AG04450 (cell line): ENCODE measurements at regions not wholly inside any gene's neighbourhood (a gene's known extent, or its start where the extent isn't known, plus 50 kb on each side); places are given as distances from the start of the nearest gene placed in this dataset.
A peak's percentile ranks its signal among the peaks of the same experiment; 100 is the strongest.

Experiments used
- CTCF ChIA-PET: fragments of 300-600, 350-600 bp; formaldehyde crosslinking; extraction: SDS; loops from one replicate; lab custom pipeline; 2022; ENCODE audit warnings: antibody characterized with exemption, inconsistent platforms; lab: Charles Lee
- POLR2A ChIA-PET: fragments of 350-600 bp; formaldehyde crosslinking; extraction: SDS; loops from one replicate; lab custom pipeline; 2021; ENCODE audit warnings: antibody characterized with exemption, inconsistent platforms; lab: Yijun Ruan, JAX
- DNase-seq: peaks from one replicate; pipeline ENCODE4 v3.0.0-alpha.2; 2011; ENCODE audit warnings: low read depth, low spot score
- H3K27ac ChIP-seq: one replicate; pipeline ENCODE4 v1.5.1; 2012; ENCODE audit warnings: low read depth, low read length, control low read depth
- H3K27me3 ChIP-seq: one replicate; pipeline ENCODE4 v1.6.0; 2012; ENCODE audit warnings: low read length; ENCODE audit not compliant: control insufficient read depth, insufficient read depth
- H3K4me3 ChIP-seq: 2 replicates; pipeline ENCODE4 v1.5.1; 2011; ENCODE audit warnings: mild to moderate bottlenecking, low read depth, low read length, control low read depth
- H3K9me3 ChIP-seq: 2 replicates; pipeline ENCODE4 v1.5.1; 2012; ENCODE audit warnings: low read length; ENCODE audit not compliant: control insufficient read depth, insufficient read depth
- CTCF ChIP-seq: IDR thresholded peaks from 2 replicates; pipeline ENCODE4 v1.5.1; 2011; ENCODE audit warnings: low read depth, low read length, control low read depth, inconsistent platforms

GRCh38 chr3:148227534-148227933 is 470.2 kb upstream of the AGTR1 start:
- CTCF ChIA-PET = no interaction called here
- no peak overlapping the region for H3K4me3 ChIP-seq
- POLR2A ChIA-PET = no interaction called here
- H3K27me3 ChIP-seq = no peaks in the 10 kb centered on the region
- DNase-seq = peak; percentile 15
- no peak overlapping the region for H3K27ac ChIP-seq
- TF ChIP-seq CTCF = no peak
- H3K9me3 ChIP-seq = no peaks in the 10 kb centered on the region

DNA sequence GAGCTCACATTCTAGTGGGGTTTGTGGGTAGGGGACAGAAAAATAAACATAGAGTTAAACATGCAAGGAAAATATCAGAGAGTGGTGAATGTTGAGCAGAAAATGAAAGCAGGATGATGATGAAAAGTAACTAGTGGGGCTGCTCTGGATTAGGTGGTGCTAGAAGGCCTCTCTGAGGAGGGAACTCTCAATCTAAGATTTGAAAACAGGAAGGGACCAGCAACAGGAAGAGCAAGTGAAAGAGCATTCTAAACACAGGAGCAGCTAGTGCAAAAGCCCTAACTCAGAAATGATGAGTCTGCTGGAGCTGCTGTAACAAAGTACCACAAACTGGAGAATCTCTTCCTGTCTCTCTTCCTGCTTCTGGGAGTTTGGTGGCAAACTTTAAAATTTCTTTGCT is 468.6 kb upstream of the AGTR1 start:
- no peak for TF ChIP-seq CTCF
- CTCF ChIA-PET = interaction anchor here (0.7 kb wide), 1 partner anchor 37 kb away, joined by 4 read pairs; no protein-coding TSS in a partner anchor
- Histone ChIP-seq H3K4me3 (no peak overlapping the region), H3K9me3 (no peaks in the 10 kb centered on the region), H3K27me3 (no peaks in the 10 kb centered on the region), H3K27ac (no peak overlapping the region)
- DNase-seq = no peak
- POLR2A ChIA-PET = no interaction called here

- Histone ChIP-seq H3K4me3 (no peak overlapping the region), H3K9me3 (no peaks in the 10 kb centered on the region), H3K27me3 (no peaks in the 10 kb centered on the region), H3K27ac (no peak overlapping the region)
- ChIA-PET POLR2A (no interaction called here), CTCF (no interaction called here)
- no peak for DNase-seq
- no peak for TF ChIP-seq CTCF
These were observed 467.2 kb upstream of the AGTR1 start for GRCh38 chr3:148230473-148230872.

GRCh38 chr3:148232389-148232788 is 465.3 kb upstream of the AGTR1 start:
- no peaks in the 10 kb centered on the region for H3K27me3 ChIP-seq
- POLR2A ChIA-PET = interaction anchor here (0.7 kb wide), 1 partner anchor 28 kb away, joined by 3 read pairs; no protein-coding TSS in a partner anchor
- no peak overlapping the region for H3K27ac ChIP-seq
- DNase-seq = no peak
- no peak for TF ChIP-seq CTCF
- H3K9me3 ChIP-seq = no peaks in the 10 kb centered on the region
- CTCF ChIA-PET = no interaction called here
- no peak overlapping the region for H3K4me3 ChIP-seq

DNA sequence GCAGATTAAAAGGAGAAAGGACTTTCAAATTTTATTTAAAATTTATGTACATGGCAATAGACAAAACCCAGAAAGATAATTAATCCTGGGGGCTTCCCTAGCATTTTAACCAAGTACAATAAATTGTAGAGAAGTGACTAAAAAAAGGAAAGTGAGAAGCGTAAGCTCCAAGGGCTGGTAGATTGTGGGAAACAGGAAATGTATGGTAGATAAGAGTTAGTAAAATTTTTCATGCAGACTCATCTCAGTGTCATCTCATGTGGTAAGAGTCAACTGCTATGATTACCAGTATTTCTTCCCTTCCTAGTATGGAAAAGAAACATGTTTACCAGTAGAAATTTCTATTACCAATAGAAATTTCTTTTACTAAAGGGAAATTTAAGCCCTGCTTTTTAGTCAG is 464.3 kb upstream of the AGTR1 start:
- no peak overlapping the region for H3K4me3 ChIP-seq
- no peak for TF ChIP-seq CTCF
- no peak for DNase-seq
- ChIA-PET CTCF (no interaction called here), POLR2A (no interaction called here)
- no peaks in the 10 kb centered on the region for H3K27me3 ChIP-seq
- no peak overlapping the region for H3K27ac ChIP-seq
- H3K9me3 ChIP-seq = no peaks in the 10 kb centered on the region
